Pancreas (tissue), 10 donors: ENCODE measurements at regions not wholly inside any gene's neighbourhood (a gene's known extent, or its start where the extent isn't known, plus 50 kb on each side); places are given as distances from the start of the nearest gene placed in this dataset.

ENCODE experiments used
- ATAC-seq, 4 donors: fragments of 200-7000 bp; cut with Tn5 transposase; one replicate each; pipeline versions ENCODE4 v1.8.0 to v1.9.1; 2020; ENCODE audit warnings: mild to moderate bottlenecking in 4 of 4, moderate library complexity in 4 of 4
- DNase-seq, 6 donors: peaks; one replicate each; pipeline ENCODE4 v3.0.0-alpha.2; 2020
- FAIRE-seq: peaks from 2 replicates; lab custom pipeline; 2012; peaks lifted over from hg19 to GRCh38; lab: Jason Lieb, UNC
- H3K27ac ChIP-seq, 4 donors: fragments of 200-600 bp; sonication (generic); 1 replicate in 3 of 4; 2 replicates in 1 of 4; pipeline versions ENCODE4 v1.5.0 to v1.8.0; 2020
- H3K27me3 ChIP-seq, 4 donors: fragments of 200-600 bp; one replicate each; pipeline ENCODE4 v1.8.0; 2021
- H3K36me3 ChIP-seq, 3 donors: fragments of 200-600 bp; sonication (generic) in 1 of 3; one replicate each; pipeline versions ENCODE4 v1.5.0 to v1.8.0; 2020 to 2021
- H3K4me1 ChIP-seq, 3 donors: fragments of 200-600 bp; one replicate each; pipeline ENCODE4 v1.8.0; 2021
- H3K4me3 ChIP-seq, 4 donors: fragments of 200-600 bp; sonication (generic) in 2 of 4; one replicate each; pipeline versions ENCODE4 v1.5.0 to v1.8.0; 2020 to 2021
- H3K9me3 ChIP-seq, 4 donors: fragments of 200-600 bp; one replicate each; pipeline ENCODE4 v1.8.0; 2021
- CTCF ChIP-seq, 4 donors: fragments of 200-600 bp; sonication (generic) in 3 of 4; IDR thresholded peaks; one replicate each; pipeline versions ENCODE4 v1.5.0 to v1.8.0; 2021; ENCODE audit warnings: antibody characterized with exemption in 4 of 4
- WGBS, 2 donors: extraction: QIAGEN DNeasy Blood & Tissue Kit; methylation state at CpG; one replicate each; pipeline ENCODE4 v1.1.7; 2013; 5-methylcytosine and 5-hydroxymethylcytosine counted together
- intact Hi-C, 3 donors: fragments of 100-400 bp; cut with DNase I; formaldehyde crosslinking; loops; one replicate each; pipeline versions ENCODE4 v1.11.1 to v1.14.2; 2022
- donor health status: healthy with polysubstance abuse.
- donor health status: DM: no; HTN: no; CAD: no; lungs with moderate emphysema.
- donor health status: DM: no; HTN: no; CAD: no.
- donor health status: control.
- donor health status: control.
- donor health status: Bipolar disorder and iron deficiency.
- donor health status: DM: yes; HTN: yes; CAD: no.
- donor health status: DM: no; HTN: no; CAD: no.
- donor health status: DM: no; HTN: no; CAD: no.
- donor health status: DM: yes; HTN: yes; CAD: no.

GRCh38 chr5:24388448-24388847, 256.3 kb downstream of the CDH10 start:
- WGBS, 2 donors = 76 to 77% methylated on average over 5 of the region's 5 CpGs
- H3K36me3 ChIP-seq = no peaks in the 10 kb centered on the region
- H3K4me3 ChIP-seq = no peak overlapping the region
- H3K27me3 ChIP-seq = no peaks in the 10 kb centered on the region
- no peak for FAIRE-seq
- intact Hi-C loops = no loop called here
- no peaks in the 10 kb centered on the region for H3K4me1 ChIP-seq
- no peak for ATAC-seq
- no peak for DNase-seq
- no peak for TF ChIP-seq CTCF (IDR thresholded peaks at IDR 0.05)
- H3K27ac ChIP-seq = no peak overlapping the region
- H3K9me3 ChIP-seq = no peaks in the 10 kb centered on the region

GRCh38 chr5:24389968-24390367, 254.8 kb downstream of the CDH10 start:
- H3K27ac ChIP-seq = no peak overlapping the region
- DNase-seq (no peak), FAIRE-seq (no peak), ATAC-seq (no peak)
- no peaks in the 10 kb centered on the region for H3K4me1 ChIP-seq
- H3K36me3 ChIP-seq = no peaks in the 10 kb centered on the region
- intact Hi-C loops = no loop called here
- WGBS, 2 donors = 80 to 82% methylated on average over 4 of the region's 4 CpGs
- TF ChIP-seq CTCF (IDR thresholded peaks at IDR 0.05) = no peak
- H3K27me3 ChIP-seq = no peaks in the 10 kb centered on the region
- no peaks in the 10 kb centered on the region for H3K9me3 ChIP-seq
- no peak overlapping the region for H3K4me3 ChIP-seq

GRCh38 chr5:24391816-24392215, 253.0 kb downstream of the CDH10 start:
- H3K36me3 ChIP-seq = no peaks in the 10 kb centered on the region
- WGBS, 2 donors = 80 to 89% methylated on average over 7 of the region's 7 CpGs
- intact Hi-C loops = no loop called here
- no peak for ATAC-seq
- H3K9me3 ChIP-seq = no peaks in the 10 kb centered on the region
- no peak overlapping the region for H3K4me3 ChIP-seq
- TF ChIP-seq CTCF (IDR thresholded peaks at IDR 0.05) = no peak
- FAIRE-seq = no peak
- no peaks in the 10 kb centered on the region for H3K4me1 ChIP-seq
- no peaks in the 10 kb centered on the region for H3K27me3 ChIP-seq
- no peak overlapping the region for H3K27ac ChIP-seq
- no peak for DNase-seq

- WGBS, 2 donors = 74 to 79% methylated on average over 6 of the region's 6 CpGs
- H3K27ac ChIP-seq = no peak overlapping the region
- H3K4me1 ChIP-seq = no peaks in the 10 kb centered on the region
- H3K9me3 ChIP-seq = no peaks in the 10 kb centered on the region
- FAIRE-seq (no peak), ATAC-seq (no peak), DNase-seq (no peak)
- H3K36me3 ChIP-seq = no peaks in the 10 kb centered on the region
- TF ChIP-seq CTCF (IDR thresholded peaks at IDR 0.05) = no peak
- intact Hi-C loops = no loop called here
- no peak overlapping the region for H3K4me3 ChIP-seq
- no peaks in the 10 kb centered on the region for H3K27me3 ChIP-seq
Measured at GRCh38 chr5:24397601-24398000, 247.2 kb downstream of the CDH10 start.

- H3K4me3 ChIP-seq = no peak overlapping the region
- no peak for DNase-seq
- no peaks in the 10 kb centered on the region for H3K27me3 ChIP-seq
- no peak overlapping the region for H3K27ac ChIP-seq
- H3K4me1 ChIP-seq = no peaks in the 10 kb centered on the region
- no peak for FAIRE-seq
- no peak for ATAC-seq
- H3K9me3 ChIP-seq = no peaks in the 10 kb centered on the region
- WGBS, 2 donors = 33 to 41% methylated on average over 3 of the region's 3 CpGs
- intact Hi-C loops = no loop called here
- no peaks in the 10 kb centered on the region for H3K36me3 ChIP-seq
- TF ChIP-seq CTCF (IDR thresholded peaks at IDR 0.05) = no peak
Measured at GRCh38 chr5:24401773-24402172, 243.0 kb downstream of the CDH10 start.
